ENCODE measurements at regions not wholly inside any gene's neighbourhood (a gene's known extent, or its start where the extent isn't known, plus 50 kb on each side); places are given as distances from the start of the nearest gene placed in this dataset.

DNA sequence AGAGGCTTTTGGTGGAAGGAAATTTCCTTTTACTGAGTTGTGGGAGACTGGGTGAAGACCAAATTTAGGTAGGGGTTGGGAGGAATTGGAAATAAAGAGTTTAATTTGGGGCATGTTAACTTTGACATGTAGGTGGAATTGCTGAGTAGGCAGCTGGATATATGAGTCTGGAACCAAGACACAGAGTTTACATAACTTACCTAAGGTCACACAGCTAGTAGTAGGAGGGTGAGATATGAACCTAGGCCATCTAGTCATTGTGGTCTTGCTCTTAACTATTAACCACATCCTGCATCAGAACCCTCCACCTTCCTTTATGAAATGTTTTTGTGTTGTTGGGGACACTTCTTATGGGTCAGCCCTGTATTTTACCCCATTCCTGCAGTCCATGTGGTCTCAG, 113.1 kb downstream of the ICOS start:
- no peak overlapping the region for H3K27ac ChIP-seq
- TF ChIP-seq EZH2 (IDR thresholded peaks at IDR 0.05; ENCODE audit: borderline replicate concordance) (no peak), EZH2phosphoT487 (IDR thresholded peaks at IDR 0.05; ENCODE audit: low read depth, severe bottlenecking, unreplicated experiment) (no peak)
- TF ChIP-seq, protein P1, sequence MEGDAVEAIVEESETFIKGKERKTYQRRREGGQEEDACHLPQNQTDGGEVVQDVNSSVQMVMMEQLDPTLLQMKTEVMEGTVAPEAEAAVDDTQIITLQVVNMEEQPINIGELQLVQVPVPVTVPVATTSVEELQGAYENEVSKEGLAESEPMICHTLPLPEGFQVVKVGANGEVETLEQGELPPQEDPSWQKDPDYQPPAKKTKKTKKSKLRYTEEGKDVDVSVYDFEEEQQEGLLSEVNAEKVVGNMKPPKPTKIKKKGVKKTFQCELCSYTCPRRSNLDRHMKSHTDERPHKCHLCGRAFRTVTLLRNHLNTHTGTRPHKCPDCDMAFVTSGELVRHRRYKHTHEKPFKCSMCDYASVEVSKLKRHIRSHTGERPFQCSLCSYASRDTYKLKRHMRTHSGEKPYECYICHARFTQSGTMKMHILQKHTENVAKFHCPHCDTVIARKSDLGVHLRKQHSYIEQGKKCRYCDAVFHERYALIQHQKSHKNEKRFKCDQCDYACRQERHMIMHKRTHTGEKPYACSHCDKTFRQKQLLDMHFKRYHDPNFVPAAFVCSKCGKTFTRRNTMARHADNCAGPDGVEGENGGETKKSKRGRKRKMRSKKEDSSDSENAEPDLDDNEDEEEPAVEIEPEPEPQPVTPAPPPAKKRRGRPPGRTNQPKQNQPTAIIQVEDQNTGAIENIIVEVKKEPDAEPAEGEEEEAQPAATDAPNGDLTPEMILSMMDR (IDR thresholded peaks at IDR 0.05; ENCODE audit: poor library complexity) = no peak
- H3K4me3 ChIP-seq = no peak overlapping the region
- H3K27me3 ChIP-seq = no peaks in the 10 kb centered on the region
- H3K9me2 ChIP-seq (replicated peaks; ENCODE audit: insufficient read depth) = no peaks in the 10 kb centered on the region
- DNase-seq (ENCODE audit: low spot score) = no peak
- no peaks in the 10 kb centered on the region for H3K9me3 ChIP-seq (ENCODE audit: low read depth)
- no peaks in the 10 kb centered on the region for H3K36me3 ChIP-seq (replicated peaks; ENCODE audit: insufficient read depth, low read depth)
- no peak overlapping the region for H2AFZ ChIP-seq
- no peaks in the 10 kb centered on the region for H3K79me2 ChIP-seq
- no peaks in the 10 kb centered on the region for H4K20me1 ChIP-seq (ENCODE audit: insufficient read depth, poor library complexity, severe bottlenecking)
- no peaks in the 10 kb centered on the region for H3K4me1 ChIP-seq (ENCODE audit: insufficient read depth)
- H3K4me2 ChIP-seq = no peak overlapping the region

- Histone ChIP-seq H3K9me3 (ENCODE audit: low read depth) (no peaks in the 10 kb centered on the region), H3K36me3 (replicated peaks; ENCODE audit: insufficient read depth, low read depth) (no peaks in the 10 kb centered on the region), H3K4me1 (ENCODE audit: insufficient read depth) (no peaks in the 10 kb centered on the region), H3K27me3 (no peaks in the 10 kb centered on the region), H4K20me1 (ENCODE audit: insufficient read depth, poor library complexity, severe bottlenecking) (no peaks in the 10 kb centered on the region), H3K4me2 (no peak overlapping the region), H3K27ac (no peak overlapping the region), H3K79me2 (no peaks in the 10 kb centered on the region), H2AFZ (no peak overlapping the region), H3K9me2 (replicated peaks; ENCODE audit: insufficient read depth) (no peaks in the 10 kb centered on the region), H3K4me3 (no peak overlapping the region)
- TF ChIP-seq, protein P1 (IDR thresholded peaks at IDR 0.05; ENCODE audit: poor library complexity) = no peak
- TF ChIP-seq EZH2phosphoT487 (IDR thresholded peaks at IDR 0.05; ENCODE audit: low read depth, severe bottlenecking, unreplicated experiment) (no peak), EZH2 (IDR thresholded peaks at IDR 0.05; ENCODE audit: borderline replicate concordance) (no peak)
- no peak for DNase-seq (ENCODE audit: low spot score)
- WGBS (ENCODE audit: low lambda C conversion rate, missing lambda C conversion rate) = 70% methylated on average over 5 of the region's 5 CpGs
These were observed 114.1 kb downstream of the ICOS start for GRCh38 chr2:204050681-204051080.

DNA sequence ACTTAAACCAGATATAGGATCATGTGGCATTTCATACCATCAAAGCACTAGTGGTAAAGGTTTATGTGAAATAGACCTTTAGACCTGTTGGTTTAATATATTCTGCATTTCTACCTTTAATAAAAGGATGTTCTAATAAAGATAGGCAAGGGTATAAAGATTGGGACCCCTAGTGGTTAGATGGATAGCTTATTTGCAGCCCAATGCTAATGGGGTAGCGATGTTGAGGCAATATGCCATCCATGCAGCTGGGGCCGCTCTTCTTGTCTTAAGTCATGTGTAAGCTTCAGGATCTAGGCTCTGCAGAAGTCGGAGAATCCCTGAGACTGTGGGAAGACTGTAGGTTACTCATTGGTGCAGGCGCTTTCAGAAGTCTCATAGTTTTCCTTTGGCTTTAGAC, 114.9 kb downstream of the ICOS start:
- no peak overlapping the region for H3K27ac ChIP-seq
- no peaks in the 10 kb centered on the region for H3K27me3 ChIP-seq
- no peak overlapping the region for H3K4me3 ChIP-seq
- WGBS (ENCODE audit: low lambda C conversion rate, missing lambda C conversion rate) = 94% methylated on average over 4 of the region's 4 CpGs
- H3K4me2 ChIP-seq = no peak overlapping the region
- H4K20me1 ChIP-seq (ENCODE audit: insufficient read depth, poor library complexity, severe bottlenecking) = no peaks in the 10 kb centered on the region
- no peaks in the 10 kb centered on the region for H3K36me3 ChIP-seq (replicated peaks; ENCODE audit: insufficient read depth, low read depth)
- H3K9me2 ChIP-seq (replicated peaks; ENCODE audit: insufficient read depth) = no peaks in the 10 kb centered on the region
- no peak for DNase-seq (ENCODE audit: low spot score)
- H3K4me1 ChIP-seq (ENCODE audit: insufficient read depth) = no peaks in the 10 kb centered on the region
- H2AFZ ChIP-seq = no peak overlapping the region
- no peak for TF ChIP-seq EZH2phosphoT487 (IDR thresholded peaks at IDR 0.05; ENCODE audit: low read depth, severe bottlenecking, unreplicated experiment)
- TF ChIP-seq EZH2 (IDR thresholded peaks at IDR 0.05; ENCODE audit: borderline replicate concordance) = no peak
- TF ChIP-seq, protein P1 (IDR thresholded peaks at IDR 0.05; ENCODE audit: poor library complexity) = no peak
- no peaks in the 10 kb centered on the region for H3K9me3 ChIP-seq (ENCODE audit: low read depth)
- H3K79me2 ChIP-seq = no peaks in the 10 kb centered on the region

DNA sequence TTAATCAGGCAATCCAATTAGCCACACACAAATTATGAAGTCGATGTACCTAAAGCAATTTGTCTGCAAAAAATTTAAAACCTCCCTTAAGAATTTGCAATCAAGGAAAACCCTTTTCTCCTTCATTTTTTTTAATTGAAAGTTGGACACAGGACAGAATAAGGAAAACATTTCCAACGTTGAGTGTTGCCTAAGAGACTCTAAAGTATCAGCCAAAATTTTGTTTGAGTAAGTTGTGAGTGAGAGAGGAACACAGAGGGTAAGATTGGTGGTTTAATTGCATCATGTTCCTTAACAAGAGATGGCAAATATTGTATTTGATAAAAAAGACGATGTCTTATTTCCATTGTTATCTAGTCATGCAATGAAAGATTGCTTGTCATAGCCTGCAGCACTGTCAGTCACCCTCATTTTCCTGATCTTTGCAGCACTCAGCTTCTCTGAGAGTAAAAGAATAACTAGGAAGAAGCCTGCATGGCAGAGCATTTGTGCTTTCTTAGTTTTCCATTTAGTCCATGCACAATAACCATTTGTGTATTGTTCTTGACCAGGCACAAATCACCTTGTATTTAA, 115.5 kb downstream of the ICOS start:
- no peaks in the 10 kb centered on the region for H3K36me3 ChIP-seq (replicated peaks; ENCODE audit: insufficient read depth, low read depth)
- no peaks in the 10 kb centered on the region for H3K79me2 ChIP-seq
- TF ChIP-seq EZH2phosphoT487 (IDR thresholded peaks at IDR 0.05; ENCODE audit: low read depth, severe bottlenecking, unreplicated experiment) (no peak), EZH2 (IDR thresholded peaks at IDR 0.05; ENCODE audit: borderline replicate concordance) (no peak)
- TF ChIP-seq, protein P1 (IDR thresholded peaks at IDR 0.05; ENCODE audit: poor library complexity) = no peak
- H3K4me3 ChIP-seq = no peak overlapping the region
- H3K27me3 ChIP-seq = no peaks in the 10 kb centered on the region
- DNase-seq (ENCODE audit: low spot score) = no peak
- no peak overlapping the region for H3K27ac ChIP-seq
- 81% methylated on average over 3 of the region's 3 CpGs for WGBS (ENCODE audit: low lambda C conversion rate, missing lambda C conversion rate)
- no peaks in the 10 kb centered on the region for H3K9me2 ChIP-seq (replicated peaks; ENCODE audit: insufficient read depth)
- H2AFZ ChIP-seq = no peak overlapping the region
- H4K20me1 ChIP-seq (ENCODE audit: insufficient read depth, poor library complexity, severe bottlenecking) = no peaks in the 10 kb centered on the region
- no peaks in the 10 kb centered on the region for H3K9me3 ChIP-seq (ENCODE audit: low read depth)
- no peak overlapping the region for H3K4me2 ChIP-seq
- H3K4me1 ChIP-seq (ENCODE audit: insufficient read depth) = no peaks in the 10 kb centered on the region
